ENCODE measurements at regions not wholly inside any gene's neighbourhood (a gene's known extent, or its start where the extent isn't known, plus 50 kb on each side); places are given as distances from the start of the nearest gene placed in this dataset.

DNA sequence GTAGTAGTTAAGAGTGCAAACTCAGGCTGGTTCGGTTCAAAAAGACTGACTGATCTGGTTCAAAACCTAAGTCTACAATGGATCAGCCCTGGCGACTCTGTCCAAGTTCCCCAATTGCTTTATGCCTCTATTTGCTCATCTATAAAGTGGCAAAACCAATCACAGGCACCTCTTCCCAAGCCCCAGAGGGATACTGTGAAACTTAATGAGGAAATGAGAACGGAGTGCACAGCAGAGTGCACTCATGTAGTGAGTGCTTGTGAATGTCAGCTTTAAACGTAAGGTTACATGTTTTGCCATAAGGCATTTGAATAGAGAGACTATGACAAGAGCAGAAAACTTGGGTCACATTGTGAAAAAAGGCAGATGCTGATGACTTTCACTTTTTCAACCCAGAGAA, 199.7 kb upstream of the KLF3 start:
- TF ChIP-seq, protein P1, sequence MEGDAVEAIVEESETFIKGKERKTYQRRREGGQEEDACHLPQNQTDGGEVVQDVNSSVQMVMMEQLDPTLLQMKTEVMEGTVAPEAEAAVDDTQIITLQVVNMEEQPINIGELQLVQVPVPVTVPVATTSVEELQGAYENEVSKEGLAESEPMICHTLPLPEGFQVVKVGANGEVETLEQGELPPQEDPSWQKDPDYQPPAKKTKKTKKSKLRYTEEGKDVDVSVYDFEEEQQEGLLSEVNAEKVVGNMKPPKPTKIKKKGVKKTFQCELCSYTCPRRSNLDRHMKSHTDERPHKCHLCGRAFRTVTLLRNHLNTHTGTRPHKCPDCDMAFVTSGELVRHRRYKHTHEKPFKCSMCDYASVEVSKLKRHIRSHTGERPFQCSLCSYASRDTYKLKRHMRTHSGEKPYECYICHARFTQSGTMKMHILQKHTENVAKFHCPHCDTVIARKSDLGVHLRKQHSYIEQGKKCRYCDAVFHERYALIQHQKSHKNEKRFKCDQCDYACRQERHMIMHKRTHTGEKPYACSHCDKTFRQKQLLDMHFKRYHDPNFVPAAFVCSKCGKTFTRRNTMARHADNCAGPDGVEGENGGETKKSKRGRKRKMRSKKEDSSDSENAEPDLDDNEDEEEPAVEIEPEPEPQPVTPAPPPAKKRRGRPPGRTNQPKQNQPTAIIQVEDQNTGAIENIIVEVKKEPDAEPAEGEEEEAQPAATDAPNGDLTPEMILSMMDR (conservative IDR thresholded peaks at IDR 0.05; ENCODE audit: low read length) = no peak
- TF ChIP-seq EZH2phosphoT487 (IDR thresholded peaks at IDR 0.05; ENCODE audit: borderline replicate concordance, low read depth, low read length) = no peak

All from OCI-LY7 (cell line).